Colonic mucosa (tissue), 4 donors: ENCODE measurements at regions not wholly inside any gene's neighbourhood (a gene's known extent, or its start where the extent isn't known, plus 50 kb on each side); places are given as distances from the start of the nearest gene placed in this dataset.

Experiments used
- DNase-seq: peaks from one replicate; pipeline ENCODE4 v3.0.0-alpha.2; 2020
- H3K27ac ChIP-seq: fragments of 200-600 bp; one replicate; pipeline ENCODE4 v1.8.0; 2021
- H3K27me3 ChIP-seq: fragments of 200-600 bp; one replicate; pipeline ENCODE4 v1.8.0; 2021
- H3K36me3 ChIP-seq: fragments of 200-600 bp; one replicate; pipeline ENCODE4 v1.8.0; 2021
- H3K4me1 ChIP-seq: fragments of 200-600 bp; one replicate; pipeline ENCODE4 v1.8.0; 2021; ENCODE audit warnings: mild to moderate bottlenecking
- H3K4me3 ChIP-seq: fragments of 200-600 bp; one replicate; pipeline ENCODE4 v1.8.0; 2021
- H3K9ac ChIP-seq, 2 donors: one replicate each; pipeline ENCODE4 v1.7.0; 2013; ENCODE audit warnings: control low read depth in 2 of 2, low read depth in 2 of 2, low read length in 2 of 2
- H3K9me3 ChIP-seq: fragments of 200-600 bp; one replicate; pipeline ENCODE4 v1.8.0; 2021
- CTCF ChIP-seq: fragments of 200-600 bp; IDR thresholded peaks from one replicate; pipeline ENCODE4 v1.8.0; 2022; ENCODE audit warnings: antibody characterized with exemption, mild to moderate bottlenecking
- intact Hi-C: fragments of 100-400 bp; cut with DNase I; formaldehyde crosslinking; loops from one replicate; pipeline ENCODE4 v1.14.1; 2022
- donor health status: healthy.
- donor health status: DM: no; HTN: no; CAD: no.
- donor health status: DM: no; HTN: no; CAD: no.

- Histone ChIP-seq H3K27ac (no peak overlapping the region), H3K9me3 (no peaks in the 10 kb centered on the region), H3K27me3 (no peaks in the 10 kb centered on the region), H3K4me3 (no peak overlapping the region), H3K9ac (no peak overlapping the region), H3K36me3 (no peaks in the 10 kb centered on the region), H3K4me1 (no peaks in the 10 kb centered on the region)
- intact Hi-C loops: no loop called here
- TF ChIP-seq CTCF: no peak
- no peak for DNase-seq
Measured at GRCh38 chr2:221125691-221126090, 446.4 kb downstream of the EPHA4 start.

DNA sequence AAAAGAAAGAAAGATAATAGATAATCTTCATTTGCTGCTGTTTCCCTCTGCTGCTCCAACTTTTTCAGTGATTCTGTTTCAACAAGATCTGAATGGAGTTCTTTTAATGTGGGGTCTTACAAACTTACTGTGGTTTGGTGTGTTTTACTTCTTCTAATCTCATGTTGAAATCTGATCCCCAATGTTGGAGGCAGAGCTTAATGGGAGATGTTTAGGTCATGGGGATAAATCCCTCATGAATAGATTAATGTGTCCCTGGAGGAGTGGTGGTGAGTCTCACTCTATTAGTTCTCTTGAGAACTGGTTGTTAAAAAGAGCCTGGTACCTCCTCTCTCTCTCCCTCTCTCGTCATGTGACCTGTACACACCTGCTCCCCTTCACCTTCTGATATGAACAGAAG, 442.4 kb downstream of the EPHA4 start:
- intact Hi-C loops: no loop called here
- no peak overlapping the region for H3K4me3 ChIP-seq
- DNase-seq: no peak
- H3K9me3 ChIP-seq: no peaks in the 10 kb centered on the region
- H3K27ac ChIP-seq: no peak overlapping the region
- H3K36me3 ChIP-seq: no peaks in the 10 kb centered on the region
- H3K9ac ChIP-seq: no peak overlapping the region
- no peaks in the 10 kb centered on the region for H3K4me1 ChIP-seq
- no peaks in the 10 kb centered on the region for H3K27me3 ChIP-seq
- TF ChIP-seq CTCF: no peak

DNA sequence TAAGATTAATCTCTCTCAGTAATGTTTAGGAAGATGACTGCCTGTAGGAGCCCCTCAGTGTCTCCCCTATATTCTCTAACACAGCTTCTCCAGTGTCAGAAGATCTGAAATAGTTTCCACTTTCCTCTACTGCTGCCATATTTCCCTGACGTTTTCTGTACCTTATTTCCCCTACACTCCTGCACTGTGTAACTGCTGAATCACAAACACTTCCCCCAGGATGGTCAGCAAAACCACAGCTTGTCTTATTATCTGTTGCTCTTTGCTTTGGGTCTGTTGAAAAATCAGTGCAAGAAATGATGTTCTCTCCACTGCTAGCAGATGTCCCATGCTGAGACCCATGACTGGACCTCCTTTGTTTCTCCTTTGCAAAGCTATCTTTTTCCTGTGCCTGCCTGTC, 441.7 kb downstream of the EPHA4 start:
- Histone ChIP-seq H3K9ac (no peak overlapping the region), H3K4me3 (no peak overlapping the region), H3K27ac (no peak overlapping the region), H3K27me3 (no peaks in the 10 kb centered on the region), H3K36me3 (no peaks in the 10 kb centered on the region), H3K9me3 (no peaks in the 10 kb centered on the region), H3K4me1 (no peaks in the 10 kb centered on the region)
- DNase-seq: no peak
- intact Hi-C loops: no loop called here
- no peak for TF ChIP-seq CTCF

DNA sequence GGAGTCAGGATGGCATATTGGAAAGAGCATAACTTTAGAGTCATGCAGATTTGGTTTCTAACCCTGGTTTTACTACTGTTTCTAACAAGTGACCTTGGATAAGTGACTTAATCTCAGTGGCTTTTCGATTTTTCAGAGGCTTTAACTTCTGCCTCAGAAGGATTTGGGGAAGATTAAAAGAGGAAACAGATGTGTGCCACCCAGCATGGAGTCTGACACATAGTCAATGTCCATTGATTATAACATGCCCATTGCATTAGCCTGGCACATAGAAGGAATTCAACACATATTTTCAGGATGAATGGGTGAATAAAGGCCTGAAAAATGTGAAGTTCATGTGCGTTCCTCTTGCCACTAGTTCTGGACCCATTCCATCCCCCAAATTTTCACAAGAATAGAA, 438.2 kb downstream of the EPHA4 start:
- no peak for DNase-seq
- Histone ChIP-seq H3K36me3 (no peaks in the 10 kb centered on the region), H3K27ac (no peak overlapping the region), H3K27me3 (no peaks in the 10 kb centered on the region), H3K9ac (no peak overlapping the region), H3K4me1 (no peaks in the 10 kb centered on the region), H3K4me3 (no peak overlapping the region), H3K9me3 (no peaks in the 10 kb centered on the region)
- intact Hi-C loops: no loop called here
- TF ChIP-seq CTCF: no peak

DNA sequence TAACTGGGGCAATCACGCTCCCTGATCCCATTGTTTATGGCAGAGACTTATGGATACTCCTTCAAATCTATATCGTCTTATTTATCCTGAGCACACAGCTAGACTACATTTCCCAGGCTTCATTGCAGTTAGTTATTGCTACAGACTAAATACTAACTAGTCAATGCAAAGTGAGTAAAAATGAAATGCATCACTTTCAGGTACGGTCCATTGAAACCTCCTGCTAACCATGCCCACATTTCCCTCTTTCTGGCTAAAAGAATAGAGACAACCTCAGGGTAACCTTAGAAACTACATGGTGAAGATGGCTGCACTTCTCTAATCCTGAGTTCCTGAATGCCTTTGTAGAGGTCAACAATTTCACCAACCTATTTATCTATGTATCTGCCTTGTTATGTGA, 437.4 kb downstream of the EPHA4 start:
- H3K4me1 ChIP-seq: no peaks in the 10 kb centered on the region
- TF ChIP-seq CTCF: no peak
- H3K36me3 ChIP-seq: no peaks in the 10 kb centered on the region
- intact Hi-C loops: no loop called here
- H3K27ac ChIP-seq: no peak overlapping the region
- no peak overlapping the region for H3K9ac ChIP-seq
- no peak overlapping the region for H3K4me3 ChIP-seq
- no peaks in the 10 kb centered on the region for H3K27me3 ChIP-seq
- no peaks in the 10 kb centered on the region for H3K9me3 ChIP-seq
- no peak for DNase-seq

- no peak for DNase-seq
- Histone ChIP-seq H3K4me1 (no peaks in the 10 kb centered on the region), H3K9me3 (no peaks in the 10 kb centered on the region), H3K4me3 (no peak overlapping the region), H3K9ac (no peak overlapping the region), H3K27me3 (no peaks in the 10 kb centered on the region), H3K27ac (no peak overlapping the region), H3K36me3 (no peaks in the 10 kb centered on the region)
- intact Hi-C loops: no loop called here
- no peak for TF ChIP-seq CTCF
Measured at GRCh38 chr2:221135699-221136098, 436.4 kb downstream of the EPHA4 start.
